ENCODE measurements at regions not wholly inside any gene's neighbourhood (a gene's known extent, or its start where the extent isn't known, plus 50 kb on each side); places are given as distances from the start of the nearest gene placed in this dataset.
A peak's percentile ranks its signal among the peaks of the same experiment; 100 is the strongest.

DNA sequence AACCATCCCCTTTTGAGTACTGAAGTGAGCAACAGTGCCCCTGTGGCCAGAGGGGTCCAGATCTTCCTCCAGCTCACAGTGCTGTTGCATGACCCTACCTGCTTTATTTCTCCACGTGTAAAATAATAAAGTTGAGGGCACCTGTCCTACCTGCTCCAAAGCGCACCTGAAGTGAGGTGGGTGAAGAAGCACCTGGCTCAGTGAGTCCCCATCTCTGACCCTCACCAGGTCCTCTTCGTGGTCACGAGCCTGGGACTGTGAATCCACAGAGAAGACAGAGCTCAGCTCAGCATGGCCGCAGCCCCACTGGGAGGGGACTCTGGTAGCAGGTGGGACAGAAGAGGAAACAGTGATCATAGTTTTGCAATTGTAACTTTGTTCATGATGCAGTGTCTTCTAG, 976.7 kb upstream of the TMEM132C start:
- Mint-ChIP-seq H3K36me3 (ENCODE audit: low read depth) (peaks cover 50% of the 10 kb centered on the region), H3K9me3 (peaks cover 94% of the 10 kb centered on the region), H3K27ac (no peak overlapping the region), H3K4me1 (no peaks in the 10 kb centered on the region), H3K27me3 (ENCODE audit: insufficient read depth, low read depth, poor library complexity) (peaks cover 6% of the 10 kb centered on the region), H3K4me3 (no peak overlapping the region)
- Histone ChIP-seq H4K20me1 (replicated peaks; ENCODE audit: insufficient read depth) (no peaks in the 10 kb centered on the region), H3K4me2 (no peak overlapping the region), H3K4me1 (ENCODE audit: insufficient read depth) (no peaks in the 10 kb centered on the region), H3K9me2 (ENCODE audit: insufficient read depth) (no peaks in the 10 kb centered on the region), H3F3A (replicated peaks; ENCODE audit: low read depth) (no peaks in the 10 kb centered on the region), H3K4me3 (no peak overlapping the region), H3K27me3 (ENCODE audit: insufficient read depth) (no peaks in the 10 kb centered on the region), H3K27ac (ENCODE audit: low read depth) (no peak overlapping the region), H3K36me3 (ENCODE audit: insufficient read depth) (no peaks in the 10 kb centered on the region), H2AFZ (no peak overlapping the region), H3K79me2 (replicated peaks; ENCODE audit: insufficient read depth) (no peaks in the 10 kb centered on the region)
- no peak for DNase-seq (ENCODE audit: low spot score)
- TF ChIP-seq, protein P1, sequence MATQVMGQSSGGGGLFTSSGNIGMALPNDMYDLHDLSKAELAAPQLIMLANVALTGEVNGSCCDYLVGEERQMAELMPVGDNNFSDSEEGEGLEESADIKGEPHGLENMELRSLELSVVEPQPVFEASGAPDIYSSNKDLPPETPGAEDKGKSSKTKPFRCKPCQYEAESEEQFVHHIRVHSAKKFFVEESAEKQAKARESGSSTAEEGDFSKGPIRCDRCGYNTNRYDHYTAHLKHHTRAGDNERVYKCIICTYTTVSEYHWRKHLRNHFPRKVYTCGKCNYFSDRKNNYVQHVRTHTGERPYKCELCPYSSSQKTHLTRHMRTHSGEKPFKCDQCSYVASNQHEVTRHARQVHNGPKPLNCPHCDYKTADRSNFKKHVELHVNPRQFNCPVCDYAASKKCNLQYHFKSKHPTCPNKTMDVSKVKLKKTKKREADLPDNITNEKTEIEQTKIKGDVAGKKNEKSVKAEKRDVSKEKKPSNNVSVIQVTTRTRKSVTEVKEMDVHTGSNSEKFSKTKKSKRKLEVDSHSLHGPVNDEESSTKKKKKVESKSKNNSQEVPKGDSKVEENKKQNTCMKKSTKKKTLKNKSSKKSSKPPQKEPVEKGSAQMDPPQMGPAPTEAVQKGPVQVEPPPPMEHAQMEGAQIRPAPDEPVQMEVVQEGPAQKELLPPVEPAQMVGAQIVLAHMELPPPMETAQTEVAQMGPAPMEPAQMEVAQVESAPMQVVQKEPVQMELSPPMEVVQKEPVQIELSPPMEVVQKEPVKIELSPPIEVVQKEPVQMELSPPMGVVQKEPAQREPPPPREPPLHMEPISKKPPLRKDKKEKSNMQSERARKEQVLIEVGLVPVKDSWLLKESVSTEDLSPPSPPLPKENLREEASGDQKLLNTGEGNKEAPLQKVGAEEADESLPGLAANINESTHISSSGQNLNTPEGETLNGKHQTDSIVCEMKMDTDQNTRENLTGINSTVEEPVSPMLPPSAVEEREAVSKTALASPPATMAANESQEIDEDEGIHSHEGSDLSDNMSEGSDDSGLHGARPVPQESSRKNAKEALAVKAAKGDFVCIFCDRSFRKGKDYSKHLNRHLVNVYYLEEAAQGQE (IDR thresholded peaks at IDR 0.05; ENCODE audit: unreplicated experiment) = no peak
- TF ChIP-seq ZNF114 (CRISPR knock-in tag; IDR thresholded peaks at IDR 0.05) = no peak
- TF ChIP-seq CREB1 (CRISPR knock-in tag; IDR thresholded peaks at IDR 0.05; ENCODE audit: low read depth) = no peak
- ATAC-seq = no peak

DNA sequence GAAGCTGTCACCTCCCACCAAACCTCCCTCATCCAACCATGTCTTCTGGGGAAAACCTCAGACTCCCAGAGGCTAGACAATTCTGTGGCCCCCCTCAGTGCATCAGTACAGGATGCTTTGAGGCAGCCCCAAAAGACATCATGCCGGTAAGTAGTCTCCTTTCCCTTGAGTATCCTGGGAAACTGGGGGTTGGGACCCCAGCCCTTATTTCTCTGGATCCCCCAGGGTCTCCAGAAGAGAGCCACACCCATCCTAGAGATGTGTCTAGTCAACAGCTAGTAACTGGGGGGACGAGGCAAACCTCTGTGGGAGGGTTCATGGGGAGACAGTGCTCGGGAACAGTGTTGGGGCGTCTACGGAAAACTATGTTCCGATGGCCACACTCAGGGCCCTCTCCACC, 974.2 kb upstream of the TMEM132C start:
- DNase-seq (ENCODE audit: low spot score) (no peak), ATAC-seq (no peak)
- Histone ChIP-seq H3K27ac (ENCODE audit: low read depth) (no peak overlapping the region), H3K79me2 (replicated peaks; ENCODE audit: insufficient read depth) (no peaks in the 10 kb centered on the region), H3K27me3 (ENCODE audit: insufficient read depth) (no peaks in the 10 kb centered on the region), H3K36me3 (ENCODE audit: insufficient read depth) (no peaks in the 10 kb centered on the region), H3F3A (replicated peaks; ENCODE audit: low read depth) (no peaks in the 10 kb centered on the region), H3K4me1 (ENCODE audit: insufficient read depth) (no peaks in the 10 kb centered on the region), H3K4me3 (no peak overlapping the region), H4K20me1 (replicated peaks; ENCODE audit: insufficient read depth) (no peaks in the 10 kb centered on the region), H3K4me2 (no peak overlapping the region), H2AFZ (no peak overlapping the region), H3K9me2 (ENCODE audit: insufficient read depth) (no peaks in the 10 kb centered on the region)
- H3K27me3 Mint-ChIP-seq (ENCODE audit: insufficient read depth, low read depth, poor library complexity) = peaks cover 6% of the 10 kb centered on the region
- peaks cover 52% of the 10 kb centered on the region for H3K36me3 Mint-ChIP-seq (ENCODE audit: low read depth)
- no peaks in the 10 kb centered on the region for H3K4me1 Mint-ChIP-seq
- no peak for TF ChIP-seq EZH2phosphoT487 (IDR thresholded peaks at IDR 0.05; ENCODE audit: unreplicated experiment)
- H3K27ac Mint-ChIP-seq = no peak overlapping the region
- no peak overlapping the region for H3K4me3 Mint-ChIP-seq
- H3K9me3 Mint-ChIP-seq = peaks cover 95% of the 10 kb centered on the region

DNA sequence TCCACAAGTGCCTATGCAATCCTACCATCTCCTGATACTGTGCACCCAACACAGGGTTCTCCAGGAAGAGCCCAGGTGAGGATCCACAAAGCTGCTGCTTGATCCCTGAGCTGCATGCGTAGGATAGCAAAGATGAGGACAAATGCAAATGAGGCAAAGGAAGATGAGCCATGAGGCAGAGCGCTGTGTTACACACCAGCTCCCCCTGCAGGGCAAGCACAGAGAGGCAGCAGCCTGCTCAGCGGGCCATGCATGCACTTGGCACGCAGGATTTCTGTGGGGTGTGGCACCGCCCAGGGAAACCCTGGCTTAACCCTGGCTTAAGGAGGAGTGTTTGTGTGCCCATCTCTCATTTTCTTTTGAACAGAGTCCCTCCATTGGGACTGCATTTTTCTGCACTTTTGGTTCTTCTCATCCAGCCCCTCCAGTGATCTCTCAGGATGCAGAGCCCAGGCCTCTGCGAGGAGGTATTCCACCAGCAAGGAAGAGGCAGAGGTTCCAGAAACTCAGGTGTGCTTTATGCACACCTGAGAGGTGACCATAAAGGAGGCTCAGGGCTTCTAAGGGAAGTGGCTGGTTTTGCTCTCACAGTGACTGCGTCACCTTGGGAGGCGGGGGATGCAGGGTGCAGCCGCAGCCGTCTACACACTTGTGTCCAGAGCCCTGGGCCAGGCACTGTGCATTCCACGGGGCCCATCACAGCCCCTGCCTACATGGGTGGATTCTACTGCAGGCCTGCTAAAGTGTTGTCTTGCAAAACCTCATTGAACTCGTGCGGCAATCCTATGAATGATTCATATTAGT, 973.3 kb upstream of the TMEM132C start:
- peaks cover 95% of the 10 kb centered on the region for H3K9me3 Mint-ChIP-seq
- no peak overlapping the region for H3K4me3 Mint-ChIP-seq
- H3F3A ChIP-seq (replicated peaks; ENCODE audit: low read depth) = no peaks in the 10 kb centered on the region
- ATAC-seq (no peak), DNase-seq (ENCODE audit: low spot score) (peak; percentile 63)
- H3K27ac ChIP-seq (ENCODE audit: low read depth) = no peak overlapping the region
- no peaks in the 10 kb centered on the region for H3K27me3 ChIP-seq (ENCODE audit: insufficient read depth)
- H4K20me1 ChIP-seq (replicated peaks; ENCODE audit: insufficient read depth) = no peaks in the 10 kb centered on the region
- H3K79me2 ChIP-seq (replicated peaks; ENCODE audit: insufficient read depth) = no peaks in the 10 kb centered on the region
- H3K36me3 Mint-ChIP-seq (ENCODE audit: low read depth) = peaks cover 47% of the 10 kb centered on the region
- no peak overlapping the region for H3K27ac Mint-ChIP-seq
- no peak overlapping the region for H3K4me2 ChIP-seq
- no peak overlapping the region for H2AFZ ChIP-seq
- H3K9me2 ChIP-seq (ENCODE audit: insufficient read depth) = no peaks in the 10 kb centered on the region
- no peak overlapping the region for H3K4me3 ChIP-seq
- no peaks in the 10 kb centered on the region for H3K36me3 ChIP-seq (ENCODE audit: insufficient read depth)
- peaks cover 6% of the 10 kb centered on the region for H3K27me3 Mint-ChIP-seq (ENCODE audit: insufficient read depth, low read depth, poor library complexity)
- H3K4me1 ChIP-seq (ENCODE audit: insufficient read depth) = no peaks in the 10 kb centered on the region
- no peaks in the 10 kb centered on the region for H3K4me1 Mint-ChIP-seq
- TF ChIP-seq, protein P2, sequence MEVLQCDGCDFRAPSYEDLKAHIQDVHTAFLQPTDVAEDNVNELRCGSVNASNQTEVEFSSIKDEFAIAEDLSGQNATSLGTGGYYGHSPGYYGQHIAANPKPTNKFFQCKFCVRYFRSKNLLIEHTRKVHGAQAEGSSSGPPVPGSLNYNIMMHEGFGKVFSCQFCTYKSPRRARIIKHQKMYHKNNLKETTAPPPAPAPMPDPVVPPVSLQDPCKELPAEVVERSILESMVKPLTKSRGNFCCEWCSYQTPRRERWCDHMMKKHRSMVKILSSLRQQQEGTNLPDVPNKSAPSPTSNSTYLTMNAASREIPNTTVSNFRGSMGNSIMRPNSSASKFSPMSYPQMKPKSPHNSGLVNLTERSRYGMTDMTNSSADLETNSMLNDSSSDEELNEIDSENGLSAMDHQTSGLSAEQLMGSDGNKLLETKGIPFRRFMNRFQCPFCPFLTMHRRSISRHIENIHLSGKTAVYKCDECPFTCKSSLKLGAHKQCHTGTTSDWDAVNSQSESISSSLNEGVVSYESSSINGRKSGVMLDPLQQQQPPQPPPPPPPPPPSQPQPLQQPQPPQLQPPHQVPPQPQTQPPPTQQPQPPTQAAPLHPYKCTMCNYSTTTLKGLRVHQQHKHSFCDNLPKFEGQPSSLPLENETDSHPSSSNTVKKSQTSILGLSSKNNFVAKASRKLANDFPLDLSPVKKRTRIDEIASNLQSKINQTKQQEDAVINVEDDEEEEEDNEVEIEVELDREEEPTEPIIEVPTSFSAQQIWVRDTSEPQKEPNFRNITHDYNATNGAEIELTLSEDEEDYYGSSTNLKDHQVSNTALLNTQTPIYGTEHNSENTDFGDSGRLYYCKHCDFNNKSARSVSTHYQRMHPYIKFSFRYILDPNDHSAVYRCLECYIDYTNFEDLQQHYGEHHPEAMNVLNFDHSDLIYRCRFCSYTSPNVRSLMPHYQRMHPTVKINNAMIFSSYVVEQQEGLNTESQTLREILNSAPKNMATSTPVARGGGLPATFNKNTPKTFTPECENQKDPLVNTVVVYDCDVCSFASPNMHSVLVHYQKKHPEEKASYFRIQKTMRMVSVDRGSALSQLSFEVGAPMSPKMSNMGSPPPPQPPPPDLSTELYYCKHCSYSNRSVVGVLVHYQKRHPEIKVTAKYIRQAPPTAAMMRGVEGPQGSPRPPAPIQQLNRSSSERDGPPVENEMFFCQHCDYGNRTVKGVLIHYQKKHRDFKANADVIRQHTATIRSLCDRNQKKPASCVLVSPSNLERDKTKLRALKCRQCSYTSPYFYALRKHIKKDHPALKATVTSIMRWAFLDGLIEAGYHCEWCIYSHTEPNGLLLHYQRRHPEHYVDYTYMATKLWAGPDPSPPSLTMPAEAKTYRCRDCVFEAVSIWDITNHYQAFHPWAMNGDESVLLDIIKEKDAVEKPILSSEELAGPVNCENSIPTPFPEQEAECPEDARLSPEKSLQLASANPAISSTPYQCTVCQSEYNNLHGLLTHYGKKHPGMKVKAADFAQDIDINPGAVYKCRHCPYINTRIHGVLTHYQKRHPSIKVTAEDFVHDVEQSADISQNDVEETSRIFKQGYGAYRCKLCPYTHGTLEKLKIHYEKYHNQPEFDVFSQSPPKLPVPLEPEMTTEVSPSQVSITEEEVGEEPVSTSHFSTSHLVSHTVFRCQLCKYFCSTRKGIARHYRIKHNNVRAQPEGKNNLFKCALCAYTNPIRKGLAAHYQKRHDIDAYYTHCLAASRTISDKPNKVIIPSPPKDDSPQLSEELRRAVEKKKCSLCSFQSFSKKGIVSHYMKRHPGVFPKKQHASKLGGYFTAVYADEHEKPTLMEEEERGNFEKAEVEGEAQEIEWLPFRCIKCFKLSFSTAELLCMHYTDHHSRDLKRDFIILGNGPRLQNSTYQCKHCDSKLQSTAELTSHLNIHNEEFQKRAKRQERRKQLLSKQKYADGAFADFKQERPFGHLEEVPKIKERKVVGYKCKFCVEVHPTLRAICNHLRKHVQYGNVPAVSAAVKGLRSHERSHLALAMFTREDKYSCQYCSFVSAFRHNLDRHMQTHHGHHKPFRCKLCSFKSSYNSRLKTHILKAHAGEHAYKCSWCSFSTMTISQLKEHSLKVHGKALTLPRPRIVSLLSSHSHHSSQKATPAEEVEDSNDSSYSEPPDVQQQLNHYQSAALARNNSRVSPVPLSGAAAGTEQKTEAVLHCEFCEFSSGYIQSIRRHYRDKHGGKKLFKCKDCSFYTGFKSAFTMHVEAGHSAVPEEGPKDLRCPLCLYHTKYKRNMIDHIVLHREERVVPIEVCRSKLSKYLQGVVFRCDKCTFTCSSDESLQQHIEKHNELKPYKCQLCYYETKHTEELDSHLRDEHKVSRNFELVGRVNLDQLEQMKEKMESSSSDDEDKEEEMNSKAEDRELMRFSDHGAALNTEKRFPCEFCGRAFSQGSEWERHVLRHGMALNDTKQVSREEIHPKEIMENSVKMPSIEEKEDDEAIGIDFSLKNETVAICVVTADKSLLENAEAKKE (CRISPR knock-in tag; IDR thresholded peaks at IDR 0.05) = no peak
